Urinary bladder (tissue), 3 donors: ENCODE measurements at regions not wholly inside any gene's neighbourhood (a gene's known extent, or its start where the extent isn't known, plus 50 kb on each side); places are given as distances from the start of the nearest gene placed in this dataset.

Experiments used
- DNase-seq: peaks from one replicate; pipeline ENCODE4 v3.0.0-alpha.2; 2015; ENCODE audit errors: extremely low spot score
- H3K27ac ChIP-seq: one replicate; pipeline ENCODE4 v1.5.1; 2013; ENCODE audit warnings: low read depth, mild to moderate bottlenecking, moderate library complexity
- H3K36me3 ChIP-seq: one replicate; pipeline ENCODE4 v1.6.1; 2013; ENCODE audit warnings: mild to moderate bottlenecking, moderate library complexity; ENCODE audit not compliant: insufficient read depth
- H3K4me1 ChIP-seq: one replicate; pipeline ENCODE4 v1.6.1; 2013; ENCODE audit warnings: mild to moderate bottlenecking, moderate library complexity; ENCODE audit not compliant: insufficient read depth
- H3K4me3 ChIP-seq: one replicate; pipeline ENCODE4 v1.5.1; 2013; ENCODE audit warnings: low read depth, low read length
- WGBS: extraction: QIAGEN DNeasy Blood & Tissue Kit; methylation state at CpG from one replicate; pipeline ENCODE4 v1.1.7; 2013; 5-methylcytosine and 5-hydroxymethylcytosine counted together
- donor health status: healthy with polysubstance abuse.
- donor health status: healthy.

DNA sequence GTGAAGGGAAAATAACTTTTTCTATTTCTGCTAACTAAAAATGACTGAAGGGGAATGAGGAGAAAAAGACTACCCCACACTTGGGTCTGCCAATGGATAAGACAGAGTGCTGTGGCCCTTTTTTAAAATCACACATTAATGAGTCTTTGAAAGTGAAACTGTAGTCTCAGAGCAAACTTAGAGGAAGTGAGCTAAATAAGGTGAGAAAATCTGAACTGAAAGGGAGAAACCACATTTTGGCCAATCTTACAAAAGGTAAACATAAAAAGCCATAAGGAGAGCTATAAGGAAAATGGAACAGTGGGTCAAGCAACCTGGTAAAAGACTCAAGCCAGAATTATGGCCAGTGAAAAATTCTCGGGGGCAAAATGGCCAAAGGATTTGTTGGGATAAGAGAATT, 755.1 kb upstream of the IGFBP7 start:
- Histone ChIP-seq H3K36me3 (no peaks in the 10 kb centered on the region), H3K4me3 (no peak overlapping the region), H3K27ac (no peak overlapping the region), H3K4me1 (no peaks in the 10 kb centered on the region)
- DNase-seq = no peak
- 81% methylated on average over 1 of the region's 1 CpG for WGBS

DNA sequence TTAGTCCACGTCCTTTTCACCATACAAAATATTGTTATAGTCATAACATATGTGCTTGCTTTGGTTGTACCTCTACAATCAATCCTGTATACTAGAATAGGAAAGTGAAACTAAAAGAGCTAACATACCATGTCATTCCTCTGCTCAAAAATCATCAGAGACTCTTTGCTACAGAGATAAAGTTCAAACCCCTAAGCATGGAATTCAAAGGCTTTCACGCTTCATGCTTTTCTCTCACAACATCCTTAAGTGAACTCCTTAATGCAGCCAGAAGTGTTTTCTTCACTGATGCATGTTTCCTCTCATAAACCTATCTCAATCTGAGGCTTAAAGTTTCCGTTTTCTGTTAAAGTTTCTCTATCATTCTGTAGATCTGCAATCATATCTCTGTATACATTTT, 744.6 kb upstream of the IGFBP7 start:
- DNase-seq = no peak
- no peak overlapping the region for H3K27ac ChIP-seq
- no peak overlapping the region for H3K4me3 ChIP-seq
- H3K4me1 ChIP-seq = no peaks in the 10 kb centered on the region
- H3K36me3 ChIP-seq = no peaks in the 10 kb centered on the region
- WGBS = 27% methylated on average over 3 of the region's 3 CpGs

DNA sequence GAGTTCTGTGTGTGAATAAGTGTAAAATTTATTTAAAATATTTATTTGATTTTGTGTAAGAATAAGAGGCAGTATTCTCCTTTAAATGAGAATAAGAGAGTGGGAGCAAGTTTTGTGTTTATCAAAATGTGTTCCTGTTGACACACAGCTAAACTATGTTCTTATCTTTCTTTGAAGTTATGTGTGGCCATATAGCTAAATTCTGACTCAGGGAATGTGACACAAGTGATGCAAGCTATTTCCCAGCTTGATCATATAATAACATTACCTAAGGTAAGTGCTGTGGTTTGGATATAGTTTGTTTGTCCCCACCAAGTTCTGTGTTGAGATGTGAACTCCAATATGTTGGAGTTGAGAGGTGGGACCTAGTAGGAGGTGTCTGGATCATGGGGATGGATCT, 740.0 kb upstream of the IGFBP7 start:
- Histone ChIP-seq H3K36me3 (no peaks in the 10 kb centered on the region), H3K4me3 (no peak overlapping the region), H3K27ac (no peak overlapping the region), H3K4me1 (no peaks in the 10 kb centered on the region)
- DNase-seq = no peak

DNA sequence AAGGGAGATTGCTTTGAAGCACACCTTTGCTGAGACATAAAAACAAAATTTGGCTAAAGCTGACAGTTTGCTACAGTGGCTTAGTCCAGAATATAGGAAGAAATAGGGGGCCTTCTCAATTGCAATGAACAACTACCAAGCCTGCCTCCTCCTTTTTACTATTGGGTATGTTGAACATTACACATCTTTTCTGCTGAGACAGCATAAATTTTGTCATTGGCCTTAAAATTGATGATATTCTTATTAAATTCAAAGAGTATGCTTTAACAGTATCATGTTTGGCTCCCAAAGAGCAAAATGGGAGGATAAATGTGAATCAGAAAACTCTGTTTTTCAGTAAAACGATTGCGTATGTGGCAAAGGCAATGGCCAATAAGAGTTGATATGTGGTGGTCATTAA, 721.9 kb upstream of the IGFBP7 start:
- Histone ChIP-seq H3K36me3 (no peaks in the 10 kb centered on the region), H3K4me3 (no peak overlapping the region), H3K27ac (no peak overlapping the region), H3K4me1 (no peaks in the 10 kb centered on the region)
- WGBS = 94% methylated on average over 2 of the region's 2 CpGs
- no peak for DNase-seq

GRCh38 chr4:57789666-57790065, 679.5 kb upstream of the IGFBP7 start:
- 55% methylated on average over 2 of the region's 2 CpGs for WGBS
- Histone ChIP-seq H3K4me3 (no peak overlapping the region), H3K27ac (no peak overlapping the region), H3K36me3 (no peaks in the 10 kb centered on the region), H3K4me1 (no peaks in the 10 kb centered on the region)
- DNase-seq = no peak

GRCh38 chr4:57777876-57778275, 667.7 kb upstream of the IGFBP7 start:
- WGBS = 36% methylated on average over 2 of the region's 2 CpGs
- H3K4me3 ChIP-seq = no peak overlapping the region

DNA sequence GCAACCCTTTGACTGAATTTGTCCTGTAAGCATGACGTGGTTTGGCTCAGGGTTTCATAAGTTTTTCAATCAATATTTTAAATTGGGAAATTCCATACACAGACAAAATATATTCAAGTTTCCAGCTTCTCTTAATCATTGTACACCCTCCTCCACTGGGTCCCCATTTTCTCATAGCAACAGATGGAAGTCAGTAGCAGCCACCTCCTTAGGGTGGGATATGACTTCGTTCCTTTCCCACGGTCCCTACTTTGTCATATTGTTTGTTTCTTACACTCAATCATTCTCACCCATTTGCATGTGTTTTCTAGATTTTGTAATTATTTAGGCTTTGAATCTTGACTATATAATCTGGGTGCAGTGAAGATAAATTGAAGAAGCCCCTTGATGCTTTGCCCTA, 664.5 kb upstream of the IGFBP7 start:
- H3K4me3 ChIP-seq = no peak overlapping the region
- 89% methylated on average over 3 of the region's 3 CpGs for WGBS
- H3K36me3 ChIP-seq = no peaks in the 10 kb centered on the region
- no peaks in the 10 kb centered on the region for H3K4me1 ChIP-seq
- no peak overlapping the region for H3K27ac ChIP-seq
- DNase-seq = no peak

More at GRCh38 chr4:57777876-57778275, 667.7 kb upstream of the IGFBP7 start:
- no peak overlapping the region for H3K27ac ChIP-seq
- DNase-seq = no peak
- H3K36me3 ChIP-seq = no peaks in the 10 kb centered on the region
- H3K4me1 ChIP-seq = no peaks in the 10 kb centered on the region

DNA sequence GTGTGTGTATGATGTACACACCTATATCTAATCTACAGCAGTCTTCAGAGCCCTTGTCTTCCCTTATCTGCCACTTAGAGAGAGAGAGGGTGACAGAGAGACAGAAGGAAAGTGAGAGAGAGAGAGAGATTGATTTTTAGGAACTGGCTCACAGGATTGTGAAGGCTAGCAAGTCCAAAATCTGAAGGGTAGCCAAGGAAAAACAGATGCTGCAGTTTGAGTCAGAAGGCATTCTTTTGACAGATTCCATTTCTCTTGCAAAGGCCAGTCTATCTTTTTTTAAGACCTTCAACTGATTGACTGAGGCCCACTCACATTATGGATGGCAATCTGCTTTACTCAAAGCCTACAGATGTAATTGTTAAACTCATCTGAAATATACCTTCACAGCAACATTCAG, 664.0 kb upstream of the IGFBP7 start:
- no peak overlapping the region for H3K4me3 ChIP-seq
- DNase-seq = no peak
- no peak overlapping the region for H3K27ac ChIP-seq
- no peaks in the 10 kb centered on the region for H3K36me3 ChIP-seq
- H3K4me1 ChIP-seq = no peaks in the 10 kb centered on the region

DNA sequence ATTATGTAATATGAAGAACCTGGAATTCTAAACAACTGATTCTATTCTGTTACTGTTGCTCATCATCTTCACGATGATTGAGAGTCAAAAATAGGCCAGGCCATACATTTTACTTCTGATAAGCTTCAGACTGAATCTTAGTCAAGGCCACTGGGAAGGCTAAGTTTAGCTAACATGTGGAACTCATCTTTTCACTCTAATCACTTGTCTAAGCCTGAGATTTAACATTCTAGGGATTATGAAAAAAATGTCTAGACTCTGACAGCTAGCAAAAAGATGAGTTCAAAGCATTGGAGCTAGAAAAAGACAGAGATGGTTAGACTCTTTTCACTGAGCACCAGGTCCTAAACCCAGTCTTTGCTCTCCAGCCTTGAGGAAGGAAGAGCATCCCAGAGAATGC, 656.2 kb upstream of the IGFBP7 start:
- Histone ChIP-seq H3K27ac (no peak overlapping the region), H3K36me3 (no peaks in the 10 kb centered on the region), H3K4me1 (no peaks in the 10 kb centered on the region), H3K4me3 (no peak overlapping the region)
- no peak for DNase-seq
- WGBS = 52% methylated on average over 1 of the region's 1 CpG

- Histone ChIP-seq H3K4me3 (no peak overlapping the region), H3K36me3 (no peaks in the 10 kb centered on the region), H3K27ac (no peak overlapping the region), H3K4me1 (no peaks in the 10 kb centered on the region)
- WGBS = 88% methylated on average over 5 of the region's 5 CpGs
- no peak for DNase-seq
Measured at GRCh38 chr4:57764856-57765255, 654.7 kb upstream of the IGFBP7 start.

DNA sequence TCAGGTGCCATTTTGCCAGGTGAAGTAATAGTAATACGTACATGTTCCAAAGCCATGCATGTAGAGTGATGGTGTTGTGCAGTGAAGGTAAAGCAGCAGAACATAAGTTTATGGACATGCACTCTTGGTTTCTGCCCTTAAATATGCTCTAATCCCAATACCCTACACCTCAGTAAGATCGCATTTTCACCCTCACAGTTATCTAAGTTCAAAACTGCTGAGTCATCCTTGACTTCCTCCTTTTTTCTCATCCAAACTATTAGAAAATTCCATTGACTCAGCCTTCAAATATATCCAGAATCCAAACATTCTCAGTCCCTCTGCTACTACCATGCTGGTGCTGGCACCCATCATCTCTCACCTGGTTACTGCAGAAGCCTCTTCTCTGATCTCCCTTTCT, 652.9 kb upstream of the IGFBP7 start:
- DNase-seq = no peak
- Histone ChIP-seq H3K36me3 (no peaks in the 10 kb centered on the region), H3K4me1 (no peaks in the 10 kb centered on the region), H3K4me3 (no peak overlapping the region), H3K27ac (no peak overlapping the region)
- WGBS = 86% methylated on average over 2 of the region's 2 CpGs

GRCh38 chr4:57740625-57741190, 630.5 kb upstream of the IGFBP7 start:
- no peak for DNase-seq
- Histone ChIP-seq H3K4me1 (no peaks in the 10 kb centered on the region), H3K27ac (no peak overlapping the region), H3K4me3 (no peak overlapping the region), H3K36me3 (no peaks in the 10 kb centered on the region)
- WGBS = 96% methylated on average over 1 of the region's 1 CpG

- no peaks in the 10 kb centered on the region for H3K4me1 ChIP-seq
- H3K36me3 ChIP-seq = no peaks in the 10 kb centered on the region
- no peak overlapping the region for H3K4me3 ChIP-seq
- H3K27ac ChIP-seq = no peak overlapping the region
- DNase-seq = no peak
- WGBS = 86% methylated on average over 3 of the region's 3 CpGs
Measured at GRCh38 chr4:57736781-57737180, 626.6 kb upstream of the IGFBP7 start.

DNA sequence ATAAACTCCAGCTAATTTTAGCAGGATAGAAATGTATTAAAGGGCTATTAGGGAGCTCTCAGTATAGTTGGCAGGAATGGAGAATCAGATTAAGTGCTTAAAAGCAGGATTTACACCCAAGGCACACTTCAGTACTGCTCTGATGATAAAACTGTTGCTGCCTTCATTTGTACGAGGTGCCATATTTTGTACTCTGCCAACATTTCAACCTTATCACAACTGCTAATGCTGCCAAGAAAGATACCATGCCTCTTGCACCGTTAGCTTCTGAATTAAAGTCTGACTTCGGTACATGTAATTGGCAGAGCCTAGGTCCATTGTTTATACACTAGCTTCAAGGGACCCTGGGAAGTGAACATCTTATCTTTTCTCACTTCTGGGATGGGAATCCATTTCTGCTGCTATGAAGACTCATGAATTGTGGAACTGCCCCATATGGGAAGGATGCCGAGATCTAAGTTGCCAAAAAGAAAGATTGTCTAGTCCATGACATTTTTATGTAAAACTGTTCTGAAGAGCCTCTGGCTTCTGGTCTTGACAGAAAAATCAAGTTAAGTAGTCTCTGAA, 624.0 kb upstream of the IGFBP7 start:
- Histone ChIP-seq H3K27ac (no peak overlapping the region), H3K36me3 (no peaks in the 10 kb centered on the region), H3K4me3 (no peak overlapping the region), H3K4me1 (no peaks in the 10 kb centered on the region)
- no peak for DNase-seq
- whole genome bisulfite sequencing = 30% methylated on average over 4 of the region's 4 CpGs
